Activated CD4-positive, alpha-beta T cell treated with anti-CD3 and anti-CD28 coated beads for 36 hours (primary cell): ENCODE measurements at regions not wholly inside any gene's neighbourhood (a gene's known extent, or its start where the extent isn't known, plus 50 kb on each side); places are given as distances from the start of the nearest gene placed in this dataset.
"Not testable (repeated sequence)": the region's sequence is repeated elsewhere in the genome, so short reads cannot be mapped to it uniquely, and the experiment has no call there.

ENCODE experiments used
- ATAC-seq: fragments of 200-7000 bp; cut with Tn5 transposase; one replicate; pipeline ENCODE4 v1.10.0; 2021; ENCODE audit warnings: mild to moderate bottlenecking, moderate library complexity
- CTCF ChIA-PET: fragments of 350-600 bp; sonication (Branson Sonifier 250); formaldehyde crosslinking; loops from one replicate; lab custom pipeline; 2021; ENCODE audit warnings: antibody characterized with exemption; lab: Charles Lee
- POLR2A ChIA-PET: fragments of 350-600 bp; sonication (Branson Sonifier 250); formaldehyde crosslinking; loops from one replicate; lab custom pipeline; 2021; ENCODE audit warnings: antibody characterized with exemption, inconsistent platforms; lab: Charles Lee
- DNase-seq: peaks from one replicate; pipeline ENCODE4 v3.0.0-alpha.2; 2020
- H3K27ac Mint-ChIP-seq: one replicate; pipeline ENCODE4 v1.8.0; 2021; ENCODE audit warnings: mixed read lengths
- H3K27me3 Mint-ChIP-seq: one replicate; pipeline ENCODE4 v1.8.0; 2021; ENCODE audit warnings: mixed read lengths
- H3K36me3 Mint-ChIP-seq: one replicate; pipeline ENCODE4 v1.8.0; 2021; ENCODE audit warnings: low read depth, mixed read lengths
- H3K4me1 Mint-ChIP-seq: one replicate; pipeline ENCODE4 v1.8.0; 2021; ENCODE audit warnings: mixed read lengths
- H3K4me3 Mint-ChIP-seq: one replicate; pipeline ENCODE4 v1.8.0; 2021; ENCODE audit warnings: mild to moderate bottlenecking, moderate library complexity, mixed read lengths
- H3K9me3 Mint-ChIP-seq: one replicate; pipeline ENCODE4 v1.8.0; 2021; ENCODE audit warnings: low read depth, mixed read lengths
- intact Hi-C, 2 experiments: fragments of 100-400 bp; cut with DNase I in 1 of 2; cut with micrococcal nuclease in 1 of 2; formaldehyde crosslinking; loops; one replicate each; pipeline versions ENCODE4 v1.14.2 to v1.15.1; 2022 to 2024; cut with DNase I, micrococcal nuclease

GRCh38 chr3:140883428-140884040 lies 58.1 kb upstream of the SLC25A36 start:
- DNase-seq (no peak), ATAC-seq (no peak)
- POLR2A ChIA-PET, result interaction anchor here (0.6 kb wide), 1 partner anchor 946 kb away, joined by 3 read pairs; no protein-coding TSS in a partner anchor
- Mint-ChIP-seq H3K4me3 (no peak overlapping the region), H3K9me3 (peaks cover 9% of the 10 kb centered on the region), H3K27ac (no peak overlapping the region), H3K27me3 (peaks cover 2% of the 10 kb centered on the region), H3K4me1 (no peaks in the 10 kb centered on the region), H3K36me3 (no peaks in the 10 kb centered on the region)
- CTCF ChIA-PET, result no interaction called here
- intact Hi-C loops, result no loop called here

- H3K4me3 Mint-ChIP-seq, ATAC-seq, H3K27me3 Mint-ChIP-seq, H3K4me1 Mint-ChIP-seq, POLR2A ChIA-PET, intact Hi-C loops, DNase-seq, H3K36me3 Mint-ChIP-seq, H3K27ac Mint-ChIP-seq, H3K9me3 Mint-ChIP-seq, CTCF ChIA-PET: not testable (repeated sequence)
Observed at GRCh38 chr3:140885697-140886096, 55.9 kb upstream of the SLC25A36 start.
